ENCODE measurements at regions not wholly inside any gene's neighbourhood (a gene's known extent, or its start where the extent isn't known, plus 50 kb on each side); places are given as distances from the start of the nearest gene placed in this dataset.

DNA sequence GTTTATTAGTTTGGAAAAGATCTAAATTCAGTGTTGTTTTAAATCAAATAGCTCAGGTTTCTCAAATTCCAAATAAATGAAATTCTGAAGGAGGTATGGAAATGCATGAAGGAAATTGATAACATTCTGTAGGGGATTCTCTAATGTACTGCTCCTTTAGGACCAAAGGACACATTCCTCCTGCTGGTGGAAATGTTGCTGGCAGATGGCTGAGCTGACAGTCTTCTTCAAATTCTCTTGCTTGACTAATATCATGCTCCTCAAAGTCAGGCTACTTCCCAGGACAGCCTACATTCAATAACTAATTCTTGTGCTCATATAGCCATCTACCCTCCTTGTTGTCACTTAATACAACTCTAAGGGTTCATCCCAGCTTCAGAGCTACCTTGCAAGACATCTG, 1118.5 kb downstream of the PCDH9 start:
- TF ChIP-seq REST (IDR thresholded peaks at IDR 0.05; ENCODE audit: low read depth), result no peak
- TF ChIP-seq RAD21 (IDR thresholded peaks at IDR 0.05; ENCODE audit: low read depth), result no peak
